ENCODE measurements at regions not wholly inside any gene's neighbourhood (a gene's known extent, or its start where the extent isn't known, plus 50 kb on each side); places are given as distances from the start of the nearest gene placed in this dataset.
"Not testable (repeated sequence)": the region's sequence is repeated elsewhere in the genome, so short reads cannot be mapped to it uniquely, and the experiment has no call there.

DNA sequence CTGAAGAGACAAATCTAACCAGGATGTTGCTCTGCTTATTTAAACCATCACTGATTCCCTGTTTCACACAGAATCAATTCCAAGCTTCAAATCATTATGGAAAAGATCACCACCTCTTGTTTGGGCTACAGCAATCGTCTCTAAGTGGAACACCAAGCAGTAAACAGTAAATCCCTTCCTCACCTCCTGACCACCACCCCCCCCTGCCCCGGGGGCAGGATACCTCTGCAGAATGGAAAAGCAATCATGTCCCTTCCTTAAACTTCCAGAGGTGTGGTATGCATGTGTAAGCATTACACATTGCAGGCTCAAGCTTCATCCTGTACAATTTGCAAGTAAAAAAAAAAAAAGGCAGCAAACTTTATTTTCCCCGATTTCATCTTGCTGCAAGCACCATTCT lies 373.8 kb downstream of the NPIPA8 start:
- intact Hi-C loops (cut with DNase I): no loop called here
- ATAC-seq (no peak), DNase-seq (no peak)

DNA sequence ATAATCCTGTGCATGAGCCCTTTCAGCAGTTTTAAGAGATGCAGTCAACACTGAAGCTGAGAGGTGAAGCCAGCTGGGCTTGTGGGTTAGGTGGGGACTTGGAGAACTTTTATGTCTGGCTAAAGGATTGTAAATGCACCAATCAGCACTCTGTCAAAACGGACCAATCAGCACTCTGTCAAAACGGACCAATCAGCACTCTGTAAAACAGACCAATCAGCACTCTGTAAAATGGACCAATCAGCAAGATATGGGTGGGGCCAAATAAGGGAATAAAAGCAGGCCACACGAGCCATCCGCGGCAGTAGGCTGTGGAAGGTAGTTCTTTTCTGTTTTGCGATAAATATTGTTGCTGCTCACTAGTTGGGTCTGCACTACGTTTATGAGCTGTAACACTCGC lies 374.7 kb downstream of the NPIPA8 start:
- intact Hi-C loops (cut with DNase I); DNase-seq; ATAC-seq: not testable (repeated sequence)

DNA sequence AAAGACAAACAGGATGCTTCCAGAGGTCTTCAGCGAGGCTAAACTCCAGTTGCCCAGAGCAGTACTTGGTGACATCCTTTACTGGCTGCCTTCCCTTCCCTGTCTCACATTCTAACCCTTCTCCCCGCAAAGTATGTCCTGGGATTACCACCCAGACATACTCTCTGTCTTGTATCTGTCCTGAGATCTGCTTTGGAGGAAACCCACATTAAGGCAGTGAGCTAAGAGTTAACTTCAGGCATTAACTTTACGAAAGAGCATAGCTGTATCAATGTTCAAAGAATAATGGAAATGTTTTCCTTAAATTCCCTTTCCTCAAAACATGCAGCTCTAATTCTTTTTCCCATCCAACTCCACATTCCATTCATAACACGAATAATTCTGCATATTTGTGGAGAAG lies 385.2 kb downstream of the NPIPA8 start:
- intact Hi-C loops (cut with DNase I): no loop called here
- ATAC-seq: no peak
- DNase-seq: no peak

DNA sequence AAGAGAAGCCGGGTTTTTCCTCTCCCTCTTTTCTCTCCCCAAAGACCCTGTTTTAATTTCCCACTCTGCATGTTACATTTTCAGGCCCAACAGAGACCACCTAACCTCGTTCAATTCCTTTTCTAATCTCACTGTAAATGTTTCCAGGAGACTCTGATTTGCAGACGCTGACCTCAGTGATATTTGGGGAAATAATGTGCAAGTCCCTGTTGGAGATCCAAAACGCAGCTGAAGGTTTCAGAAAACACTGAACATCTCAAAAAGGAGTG lies 386.6 kb downstream of the NPIPA8 start:
- ATAC-seq: no peak
- DNase-seq: no peak
- intact Hi-C loops (cut with DNase I): no loop called here

DNA sequence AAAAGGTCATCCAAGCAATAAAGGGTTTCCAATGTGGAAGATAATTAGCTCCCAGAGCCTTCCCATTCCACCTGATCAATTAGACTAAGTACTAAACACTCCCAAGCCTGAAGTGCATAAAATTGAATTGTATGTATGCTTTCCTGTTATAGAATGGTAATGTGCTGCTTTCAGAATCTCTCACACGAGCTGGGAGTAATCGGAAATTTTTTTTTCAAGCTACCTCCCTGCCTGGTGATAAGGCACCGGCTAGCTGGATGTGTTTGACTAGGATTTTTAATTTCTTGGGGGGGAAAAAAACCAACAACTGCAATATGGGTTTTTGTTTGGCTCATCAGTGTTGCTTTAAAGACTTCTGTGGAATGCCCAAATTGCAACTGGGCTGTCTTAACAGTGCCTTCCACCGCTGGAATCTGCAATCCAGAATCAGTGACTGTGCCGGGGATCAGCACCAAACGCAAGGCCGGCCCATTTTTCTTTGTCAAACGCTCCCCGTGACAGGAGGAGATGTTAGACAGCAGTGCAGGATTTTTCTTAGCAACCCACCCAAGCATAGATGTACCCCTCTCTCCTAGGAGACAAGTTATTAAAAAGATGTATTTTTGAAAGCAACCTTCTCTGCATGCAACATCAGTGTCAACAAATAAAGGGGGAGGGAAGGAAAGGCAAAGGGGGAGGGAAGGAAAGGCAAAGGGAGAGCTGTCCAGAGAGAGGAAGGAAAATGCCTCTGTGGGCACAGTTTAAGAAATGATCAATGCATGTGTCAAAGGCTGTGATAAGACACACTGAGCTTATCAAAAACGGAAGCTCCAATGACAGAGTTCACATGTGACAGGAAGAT lies 387.2 kb downstream of the NPIPA8 start:
- intact Hi-C loops (cut with DNase I): no loop called here
- ATAC-seq (no peak), DNase-seq (no peak)

DNA sequence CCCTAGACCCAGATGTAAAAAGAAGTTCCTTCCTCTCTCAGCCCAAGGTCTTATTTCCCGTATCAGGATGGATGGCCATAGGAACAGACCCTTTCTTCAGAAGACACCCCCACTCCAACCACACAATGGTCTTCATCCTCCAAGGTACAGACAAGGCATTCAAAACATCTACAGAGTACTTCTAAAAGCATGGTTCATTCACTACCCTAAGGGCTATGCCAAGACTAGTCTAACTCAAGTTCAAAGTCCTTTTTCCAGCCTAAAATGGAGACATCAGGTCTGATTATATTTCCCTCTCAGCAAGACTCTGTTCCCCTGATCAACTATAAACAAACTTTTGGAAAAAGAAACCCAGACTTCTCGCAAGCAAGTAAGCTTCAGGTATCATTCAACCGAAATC lies 388.9 kb downstream of the NPIPA8 start:
- no peak for DNase-seq
- intact Hi-C loops (cut with DNase I): no loop called here

DNA sequence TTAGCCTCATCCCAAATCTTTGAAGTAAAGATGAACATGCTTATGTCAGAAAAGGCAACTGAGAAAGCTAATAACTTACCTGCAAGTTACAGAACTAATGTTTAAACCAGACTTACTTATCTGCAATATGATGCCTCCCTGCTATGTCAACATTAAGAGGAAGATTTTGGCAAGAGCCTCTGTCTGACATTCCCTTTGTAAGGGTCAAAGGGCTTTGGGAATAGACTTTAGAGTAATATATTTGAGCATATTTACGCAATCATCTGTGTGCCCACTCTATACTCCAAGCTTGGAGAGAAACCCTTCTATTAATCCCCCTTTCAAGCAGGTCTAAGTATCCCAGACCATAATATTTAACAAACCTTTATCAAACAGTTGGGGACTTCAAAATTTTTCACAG lies 389.4 kb downstream of the NPIPA8 start:
- ATAC-seq: no peak
- intact Hi-C loops (cut with DNase I): no loop called here
- no peak for DNase-seq

More for the DNA sequence above, 388.9 kb downstream of the NPIPA8 start:
- ATAC-seq: no peak

DNA sequence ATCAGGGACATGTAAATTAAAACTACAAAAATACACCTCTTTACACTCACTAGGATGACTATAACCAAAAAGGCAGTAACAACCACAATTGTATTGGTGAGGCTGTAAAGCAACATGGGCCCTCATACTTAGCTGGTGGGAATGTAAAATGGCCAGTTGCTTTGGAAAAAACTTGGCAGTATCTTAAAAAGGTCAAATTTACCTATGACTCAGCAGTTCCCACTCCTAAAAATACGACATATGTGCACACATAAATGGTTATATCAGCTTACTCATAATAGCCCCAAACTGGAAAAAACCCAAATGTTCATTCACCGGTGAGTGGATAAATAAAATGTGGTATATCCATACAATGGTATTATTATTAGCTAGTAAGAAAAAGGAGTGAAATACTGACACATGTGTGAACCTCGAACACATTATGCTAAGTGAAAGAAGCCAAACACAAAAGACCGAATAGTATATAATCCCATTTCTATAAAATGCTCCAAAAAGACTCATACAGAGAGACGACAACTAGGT lies 391.4 kb downstream of the NPIPA8 start:
- intact Hi-C loops (cut with DNase I): no loop called here
- DNase-seq (no peak), ATAC-seq (no peak)

DNA sequence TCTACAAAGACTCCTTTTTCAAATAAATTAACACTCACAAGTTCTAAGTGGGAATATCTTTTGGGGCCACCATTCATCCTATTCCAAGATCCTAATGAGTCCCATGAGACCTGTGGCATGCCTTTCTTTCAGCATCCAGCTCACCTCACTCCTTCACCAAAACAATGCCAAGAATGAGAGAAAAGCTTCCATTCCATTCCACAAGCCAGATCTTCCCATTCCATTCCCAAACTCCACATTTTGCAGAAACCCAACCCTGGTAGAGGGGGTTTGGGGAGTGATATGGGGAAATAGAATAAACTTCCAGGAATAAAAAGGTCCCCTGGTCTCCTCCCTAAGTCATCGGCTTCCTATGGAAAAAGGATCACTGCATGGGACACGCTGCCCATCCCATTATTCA lies 392.2 kb downstream of the NPIPA8 start:
- intact Hi-C loops (cut with DNase I): no loop called here
- DNase-seq (no peak), ATAC-seq (no peak)

DNA sequence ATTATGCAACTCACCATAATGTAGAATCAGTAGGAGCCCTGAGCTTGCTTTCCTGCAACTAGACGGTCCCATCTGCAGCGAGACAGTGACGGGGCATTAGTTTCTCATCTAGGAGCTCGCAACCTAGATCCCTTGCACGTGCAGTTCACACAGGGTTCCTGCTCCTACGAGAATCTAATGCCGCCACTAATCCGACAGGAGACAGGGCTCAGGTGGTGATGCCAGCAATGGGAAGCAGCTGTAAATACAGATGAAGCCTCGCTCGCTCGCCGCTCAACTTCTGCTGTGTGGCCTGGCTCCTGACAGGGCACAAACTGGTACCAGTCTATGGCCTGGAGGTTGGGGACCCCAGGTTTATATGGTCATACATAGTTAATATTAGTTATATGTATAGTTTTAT lies 394.5 kb downstream of the NPIPA8 start:
- intact Hi-C loops (cut with DNase I): no loop called here
- ATAC-seq (no peak), DNase-seq (no peak)

DNA sequence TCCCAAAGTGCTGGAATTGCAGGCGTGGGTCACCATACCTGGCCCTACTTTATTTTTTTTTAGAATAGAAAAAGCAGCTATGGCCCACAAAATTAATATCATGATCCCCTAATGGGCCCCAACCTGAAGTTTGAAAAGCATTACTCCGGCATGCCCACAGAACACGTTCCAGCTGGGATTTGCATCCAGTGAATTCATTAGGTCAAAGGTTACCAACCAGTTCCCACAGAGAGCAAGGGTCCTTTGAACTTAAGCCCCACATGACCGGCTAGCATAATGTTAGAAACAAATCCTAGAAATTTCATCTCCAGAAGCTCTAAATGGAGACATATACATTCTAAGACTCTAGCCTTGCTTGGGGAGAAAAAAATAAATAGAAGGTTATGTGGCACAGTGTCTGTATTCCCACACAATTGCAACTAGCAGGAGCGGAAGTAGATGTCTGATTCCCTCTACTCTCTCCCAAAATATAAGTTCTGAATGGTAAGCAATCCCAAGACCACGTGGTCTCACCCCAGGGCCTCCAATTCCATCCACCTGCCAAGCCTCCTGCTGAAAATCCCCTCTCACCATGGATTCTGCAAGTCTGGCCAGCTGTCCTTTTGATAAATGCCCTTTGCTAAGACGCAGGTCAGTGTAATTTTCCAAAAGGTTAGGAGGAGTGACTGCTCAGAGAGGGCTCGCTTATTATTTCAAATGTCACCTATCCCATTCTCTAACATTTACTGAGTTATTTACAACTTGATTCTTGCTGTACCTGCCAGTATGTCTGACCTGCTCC lies 395.8 kb downstream of the NPIPA8 start:
- ATAC-seq (no peak), DNase-seq (no peak)
- intact Hi-C loops (cut with DNase I): no loop called here

DNA sequence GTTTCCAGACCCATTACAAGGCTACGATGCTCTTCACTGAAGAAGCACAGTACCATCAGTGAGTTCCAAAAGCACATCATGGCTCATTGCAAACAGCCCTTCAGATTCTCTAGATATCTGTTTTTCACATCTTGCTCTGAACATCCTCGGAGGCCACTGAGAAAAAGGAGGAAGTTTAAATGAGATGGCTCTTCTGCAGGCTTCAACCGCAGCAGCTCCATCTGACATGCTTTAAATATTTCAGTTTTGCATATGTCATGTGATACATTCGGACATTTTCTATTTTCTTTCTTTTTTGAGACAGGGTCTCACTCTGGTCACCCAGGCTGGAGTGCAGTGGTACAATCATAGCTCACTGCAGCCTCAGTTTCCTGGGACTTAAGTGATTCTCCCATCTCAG lies 396.8 kb downstream of the NPIPA8 start:
- DNase-seq: no peak
- no peak for ATAC-seq

DNA sequence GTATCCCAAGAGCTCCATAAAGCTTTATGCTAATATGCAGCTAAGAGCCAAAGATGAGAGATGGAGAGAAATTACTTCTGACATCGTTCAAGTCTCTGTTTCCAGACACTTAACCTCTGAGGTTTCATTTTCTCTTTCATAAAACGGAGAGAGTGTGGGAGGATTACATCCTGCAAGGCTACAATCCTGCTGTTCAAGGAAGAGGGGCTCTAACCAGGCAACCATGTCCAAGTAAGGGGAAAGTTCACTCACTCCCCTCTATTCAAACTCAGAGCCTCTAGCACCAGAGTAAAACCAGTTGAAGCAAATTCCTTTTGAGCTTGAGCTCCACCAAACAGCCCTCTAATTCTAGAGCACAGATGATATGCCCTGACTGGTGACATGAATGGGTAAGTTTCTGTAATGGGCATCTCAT lies 397.4 kb downstream of the NPIPA8 start:
- ATAC-seq (no peak), DNase-seq (no peak)
- intact Hi-C loops (cut with DNase I): no loop called here

More for the DNA sequence above, 396.8 kb downstream of the NPIPA8 start:
- intact Hi-C loops (cut with DNase I): no loop called here

DNA sequence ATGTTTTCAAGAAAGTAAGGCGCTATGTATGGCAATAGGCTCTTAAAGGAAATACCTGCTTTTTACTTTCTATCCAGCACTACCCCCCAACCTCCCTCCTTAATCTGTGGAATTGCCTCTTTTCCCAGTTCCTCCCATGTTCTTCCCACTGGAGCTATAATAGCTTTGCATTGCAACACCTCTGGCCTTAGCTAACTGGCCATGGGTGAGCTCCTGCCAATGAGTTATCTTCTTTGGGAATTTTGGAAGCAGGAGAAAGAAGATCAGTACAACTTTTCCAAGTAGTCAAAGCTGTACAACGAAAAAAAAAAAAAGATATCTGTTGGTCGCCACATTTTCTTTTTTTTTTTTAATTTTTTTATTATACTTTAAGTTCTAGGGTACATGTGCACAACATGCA lies 398.0 kb downstream of the NPIPA8 start:
- ATAC-seq: no peak
- intact Hi-C loops (cut with DNase I): no loop called here
- no peak for DNase-seq

DNA sequence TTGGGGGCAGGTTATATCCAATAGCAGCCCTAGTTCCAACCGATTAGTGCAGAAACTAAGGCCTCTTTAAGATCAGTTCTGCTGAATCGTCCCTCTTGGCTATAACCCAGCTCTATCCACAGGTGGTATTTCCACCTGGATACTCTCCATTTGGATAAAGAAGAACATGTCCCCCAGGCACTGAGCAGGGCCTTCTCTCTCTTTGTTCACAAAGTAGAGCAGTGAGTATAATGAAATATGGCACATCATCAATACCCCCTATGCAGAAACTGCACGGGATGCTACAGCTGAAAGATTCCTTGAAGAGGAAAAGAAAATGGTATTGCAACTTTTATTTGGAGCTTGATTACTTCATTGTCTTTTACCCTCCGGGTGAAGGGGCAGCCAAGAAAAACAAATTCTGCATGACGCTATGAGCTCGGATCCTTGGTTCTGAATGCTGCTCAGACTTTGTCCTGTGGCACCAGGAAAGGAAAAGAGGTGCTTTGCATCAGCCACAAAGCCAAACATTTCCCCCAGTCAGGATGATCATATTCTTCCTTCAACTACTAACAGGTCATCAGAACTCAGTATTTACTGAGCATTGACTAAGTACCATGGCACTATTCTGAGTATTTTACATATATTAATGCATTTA lies 399.7 kb downstream of the NPIPA8 start:
- no peak for DNase-seq
- intact Hi-C loops (cut with DNase I): no loop called here
- no peak for ATAC-seq

DNA sequence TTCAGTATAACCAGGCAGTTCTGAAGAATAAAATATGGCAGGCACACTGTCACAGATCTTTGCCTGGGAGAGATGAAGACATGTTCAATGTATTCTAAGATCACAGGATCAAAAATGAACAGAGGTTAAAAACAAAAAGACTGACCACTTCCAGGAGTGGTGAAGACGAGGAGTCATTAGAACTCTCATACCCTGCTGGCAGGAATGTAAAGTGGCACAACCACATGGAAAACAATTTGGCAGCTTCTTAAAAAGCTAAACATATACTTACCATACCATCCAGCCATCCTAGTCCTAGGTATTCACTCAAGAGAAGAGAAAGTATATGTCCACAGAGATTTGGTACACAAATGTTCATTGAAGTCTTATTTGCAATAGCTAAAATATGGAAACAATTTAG lies 406.3 kb downstream of the NPIPA8 start:
- intact Hi-C loops (cut with DNase I): no loop called here

DNA sequence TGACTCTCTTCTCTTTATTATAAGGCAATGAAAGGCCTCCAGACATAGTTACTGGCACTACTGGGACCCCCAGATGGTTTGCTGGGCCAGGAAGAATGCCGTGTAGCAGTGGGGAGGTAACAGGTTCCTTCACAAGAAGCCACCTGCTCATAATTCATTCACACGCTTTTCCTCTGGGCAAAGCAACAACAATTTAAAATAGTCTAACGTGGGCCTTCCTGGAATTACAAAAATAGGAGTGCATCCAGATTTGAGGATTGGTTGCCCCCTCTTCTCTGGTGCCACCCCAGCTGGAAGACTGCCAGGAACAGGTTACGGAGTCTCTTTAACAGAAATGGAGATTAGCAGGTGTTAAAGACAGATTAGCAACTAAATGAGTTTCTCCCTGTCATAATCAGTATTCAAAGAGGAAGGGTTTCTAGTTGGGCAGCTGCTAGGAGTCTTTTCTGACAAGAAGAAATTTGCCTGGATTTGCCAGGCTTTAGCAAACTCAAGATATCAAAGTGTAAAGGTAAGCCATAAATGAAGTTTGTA lies 409.6 kb downstream of the NPIPA8 start:
- intact Hi-C loops (cut with DNase I): no loop called here
- no peak for DNase-seq
- ATAC-seq: no peak

More for the DNA sequence above, 406.3 kb downstream of the NPIPA8 start:
- DNase-seq (no peak), ATAC-seq (no peak)

DNA sequence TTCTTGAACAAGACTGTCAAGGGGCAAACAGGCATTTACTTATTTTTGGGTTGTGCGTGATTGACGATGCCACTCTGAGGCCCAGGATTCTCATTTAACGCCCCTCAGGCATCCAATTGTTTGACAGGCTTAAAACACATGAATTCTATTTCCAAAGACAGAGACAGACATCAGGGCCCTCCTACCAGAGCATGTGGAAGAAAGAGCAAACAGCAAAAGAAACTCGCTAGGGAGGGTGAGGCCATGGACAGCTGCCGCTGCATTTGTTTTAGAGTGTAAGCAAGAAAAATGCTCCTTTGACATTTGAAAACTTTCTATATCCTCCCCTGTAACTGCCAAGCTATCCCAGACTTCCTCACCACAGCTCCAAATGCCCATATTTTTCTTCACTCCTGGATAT lies 410.1 kb downstream of the NPIPA8 start:
- no peak for ATAC-seq
- intact Hi-C loops (cut with DNase I): no loop called here

DNA sequence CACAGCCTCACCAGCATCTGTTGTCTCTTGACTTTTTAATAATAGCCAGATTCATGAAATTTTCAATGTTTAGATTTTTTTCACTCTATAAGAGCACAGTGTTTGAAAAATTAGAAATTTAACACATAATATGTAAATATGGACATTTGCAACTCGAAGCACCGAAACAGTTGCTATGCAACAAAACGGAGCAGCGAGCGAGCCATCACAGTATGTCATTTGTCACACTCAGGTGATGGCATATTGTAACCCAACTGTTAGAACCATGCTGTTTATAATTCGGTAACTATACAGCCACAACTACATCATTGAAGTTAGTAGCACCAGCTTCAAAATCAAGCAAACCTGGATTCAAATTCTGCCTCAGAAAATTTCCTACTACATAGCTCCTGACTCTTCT lies 410.8 kb downstream of the NPIPA8 start:
- intact Hi-C loops (cut with DNase I): no loop called here
- ATAC-seq (no peak), DNase-seq (no peak)

More for the DNA sequence above, 410.1 kb downstream of the NPIPA8 start:
- no peak for DNase-seq

All from left cardiac atrium (tissue), 4 donors.